Tongue (tissue), 1 donor: ENCODE measurements at regions not wholly inside any gene's neighbourhood (a gene's known extent, or its start where the extent isn't known, plus 50 kb on each side); places are given as distances from the start of the nearest gene placed in this dataset.
"Not testable (repeated sequence)": the region's sequence is repeated elsewhere in the genome, so short reads cannot be mapped to it uniquely, and the experiment has no call there.

Source experiments
- DNase-seq: peaks from one replicate; pipeline ENCODE4 v3.0.0-alpha.2; 2015

DNA sequence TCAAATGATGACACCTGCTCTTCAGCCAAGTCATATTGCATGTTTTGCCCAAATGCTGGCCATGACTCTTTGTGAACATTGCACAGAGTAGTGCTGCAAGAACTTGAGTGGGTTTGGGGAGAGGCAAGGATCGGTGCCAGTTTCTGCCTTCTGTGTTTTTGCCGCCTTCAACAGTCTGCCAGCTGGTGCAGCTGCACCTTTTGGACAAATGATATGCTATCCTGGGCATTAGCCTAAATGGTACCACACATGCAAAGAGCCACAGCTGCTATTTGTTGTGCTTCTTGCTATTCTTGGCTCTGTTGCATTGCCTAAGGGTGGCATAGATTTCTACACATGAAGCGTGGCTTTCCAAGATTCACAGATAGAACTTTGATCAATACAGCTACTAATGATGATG, 189.0 kb upstream of the CCN2 start:
- DNase-seq: peak; percentile 79

DNA sequence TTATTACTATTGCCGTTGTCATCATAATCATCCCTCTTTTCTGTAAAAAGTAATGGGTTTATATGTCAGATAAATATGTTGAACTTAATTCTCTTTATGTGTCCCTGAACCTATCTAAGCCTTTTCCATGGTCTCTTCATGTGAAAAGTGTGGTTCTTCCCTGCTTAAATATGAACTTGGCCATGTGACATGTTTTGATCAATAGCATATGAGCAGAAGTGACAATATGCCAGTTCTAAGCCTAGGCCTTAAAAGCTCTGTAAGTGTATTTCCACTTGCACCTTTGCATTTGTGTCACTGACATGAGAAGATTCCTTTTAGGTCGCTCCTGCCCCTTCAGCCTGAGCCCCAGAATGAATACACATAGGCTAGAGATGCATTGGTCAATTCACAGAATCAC, 188.4 kb upstream of the CCN2 start:
- no peak for DNase-seq

DNA sequence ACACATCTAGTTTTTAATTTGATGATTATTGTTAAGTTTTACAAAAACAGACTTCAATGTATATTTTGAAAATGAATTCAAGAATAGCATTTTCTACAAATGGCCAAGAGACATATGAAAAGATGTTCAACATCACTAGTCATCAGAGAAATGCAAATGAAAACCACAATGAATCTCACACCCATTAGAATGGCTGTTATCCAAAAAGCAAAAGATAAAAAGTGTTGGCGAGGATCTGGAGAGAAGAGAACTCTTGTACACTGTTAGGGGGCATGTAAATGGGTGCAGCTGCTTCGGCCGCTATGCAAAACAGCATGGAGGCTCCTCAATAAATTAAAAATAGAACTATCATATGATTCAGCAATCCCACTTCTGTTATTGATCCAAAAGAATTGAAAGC, 185.8 kb upstream of the CCN2 start:
- DNase-seq: no peak

DNA sequence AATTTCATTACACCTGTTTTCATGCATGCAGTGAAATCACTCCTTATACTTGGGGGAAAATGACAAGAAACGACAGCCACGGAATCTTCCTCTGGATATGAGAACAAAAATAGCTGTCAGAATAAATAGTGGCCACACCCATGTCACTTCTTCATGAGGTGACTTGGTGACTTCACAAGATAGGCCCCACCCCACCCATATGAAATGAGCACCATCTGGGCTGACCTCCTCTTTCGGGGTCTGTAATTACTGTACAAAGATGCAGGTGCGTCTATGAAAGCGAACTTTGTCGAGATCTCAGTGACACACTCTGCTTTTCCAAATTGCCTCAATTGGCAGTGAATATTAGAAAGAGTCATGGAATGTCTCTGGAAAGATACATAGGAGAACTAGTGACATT, 184.2 kb upstream of the CCN2 start:
- DNase-seq: no peak

DNA sequence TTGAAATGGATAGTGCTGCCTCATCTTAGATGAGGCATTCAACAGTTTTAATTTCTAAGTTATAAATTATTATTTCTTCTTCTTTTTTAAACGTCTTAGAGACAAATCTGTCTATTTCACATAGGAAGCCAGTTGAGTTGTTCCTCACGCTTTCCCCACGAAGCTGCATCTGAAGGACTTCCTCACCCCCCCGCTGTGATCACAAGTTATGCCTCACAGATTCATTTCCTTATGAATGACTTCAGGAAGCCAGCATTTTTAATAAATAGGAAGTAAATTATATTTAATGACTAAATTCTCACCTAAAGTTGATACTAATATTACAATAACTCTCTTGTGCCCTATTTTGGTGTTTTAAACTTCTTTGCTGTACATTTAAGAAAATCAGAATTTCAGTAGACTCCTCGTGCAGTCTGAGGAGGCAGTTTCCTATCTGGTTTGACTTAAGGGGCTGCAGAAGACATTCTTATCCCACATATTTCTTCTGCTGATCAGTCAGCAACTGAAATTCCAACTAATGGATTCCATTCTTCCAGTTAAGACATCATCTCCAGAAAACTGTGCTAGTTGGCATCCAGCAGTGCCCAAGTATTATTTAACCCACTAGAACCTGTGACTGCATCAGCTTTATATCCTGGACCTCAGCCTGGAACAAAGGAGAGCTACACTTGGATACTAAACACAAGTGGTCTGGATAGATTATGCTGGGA, 182.7 kb upstream of the CCN2 start:
- DNase-seq: peak; percentile 33

DNA sequence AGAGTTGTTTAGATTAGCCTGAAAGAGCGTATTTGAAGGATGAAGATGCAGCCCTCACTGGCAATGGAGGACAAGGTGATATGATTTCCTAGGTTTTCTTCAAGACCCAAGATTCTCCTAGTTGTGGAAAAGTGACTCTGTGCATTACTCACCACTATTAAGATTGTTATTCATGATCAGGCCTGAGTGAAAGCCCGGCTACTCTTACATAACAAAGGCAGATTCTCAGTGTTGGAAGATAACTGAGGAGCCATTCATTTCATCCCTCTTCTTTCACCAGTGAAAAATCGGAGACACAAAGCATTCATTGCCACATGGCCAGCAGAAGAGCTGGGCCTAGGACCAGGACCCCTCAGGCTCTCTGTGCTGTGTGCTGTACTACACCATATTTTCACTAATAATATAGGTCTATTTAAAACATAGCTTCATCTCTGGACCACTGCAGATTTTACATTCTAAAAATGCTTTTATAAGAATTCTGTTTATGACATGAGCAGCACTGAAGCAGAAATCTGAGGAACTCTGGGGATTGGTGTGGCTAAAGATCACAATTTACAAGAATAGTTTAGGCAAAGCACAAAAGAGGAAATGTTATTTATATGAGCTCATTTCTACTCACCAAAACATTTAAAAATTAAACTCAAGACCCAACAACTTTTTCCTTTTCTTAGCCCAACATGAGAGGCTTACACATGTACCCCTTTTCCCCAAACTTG, 181.9 kb upstream of the CCN2 start:
- peak; percentile 64 for DNase-seq

DNA sequence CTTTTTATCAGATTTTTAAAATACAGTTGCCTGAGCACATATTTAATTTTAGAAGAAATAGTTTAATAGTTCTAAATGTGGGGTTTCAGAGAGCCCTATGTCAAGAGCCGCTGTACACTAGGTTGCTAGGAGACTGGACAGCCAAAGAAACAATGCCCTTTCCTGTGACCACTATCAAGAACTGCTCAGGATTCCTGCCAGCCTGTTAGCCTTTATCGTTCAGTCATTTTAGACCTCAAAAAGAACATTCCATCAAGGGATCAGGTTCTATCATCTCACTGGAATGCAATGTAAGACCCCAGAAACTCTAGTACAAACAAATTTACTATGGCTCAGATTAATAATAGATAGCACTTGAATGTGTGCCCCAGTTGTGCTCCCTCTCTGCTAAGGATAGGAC, 181.2 kb upstream of the CCN2 start:
- DNase-seq: peak; percentile 45

DNA sequence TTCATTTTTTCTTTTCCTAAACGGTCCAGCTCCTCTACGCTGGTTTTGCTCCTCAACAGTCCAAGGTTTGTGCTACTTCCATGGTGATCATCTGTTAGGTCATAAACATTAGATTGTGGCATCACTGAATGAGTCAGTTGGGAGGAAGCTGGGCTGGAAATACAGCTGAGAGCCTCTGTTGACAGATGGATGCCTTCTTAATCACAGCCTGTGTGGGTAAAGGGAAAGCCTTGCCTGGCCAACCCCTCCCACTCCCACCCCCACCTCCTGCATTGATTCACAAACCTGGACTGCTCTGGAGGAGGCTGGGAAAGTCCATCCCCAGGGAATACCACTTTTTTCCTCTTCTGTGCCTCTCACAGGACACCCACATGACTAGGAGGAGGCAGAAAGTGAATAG, 180.6 kb upstream of the CCN2 start:
- DNase-seq: peak; percentile 86

DNA sequence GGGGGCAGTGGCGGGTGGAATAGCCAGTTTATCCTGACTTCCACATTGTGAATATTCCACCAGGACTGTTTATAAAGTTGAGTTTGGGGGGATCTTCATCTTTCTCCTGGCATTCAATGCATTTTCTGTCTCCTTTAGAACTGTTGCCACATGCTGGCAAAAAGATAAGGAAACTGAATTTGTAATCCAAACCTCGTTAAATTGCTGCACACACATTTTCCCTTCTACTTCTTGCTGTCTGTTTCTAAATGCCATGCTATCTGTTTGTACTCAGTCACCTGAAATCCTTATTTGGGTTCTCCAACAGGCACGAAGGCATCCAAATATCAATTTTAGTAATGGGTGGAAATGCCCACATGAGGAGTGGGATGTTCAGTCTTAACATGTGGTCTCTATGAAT, 180.2 kb upstream of the CCN2 start:
- no peak for DNase-seq

DNA sequence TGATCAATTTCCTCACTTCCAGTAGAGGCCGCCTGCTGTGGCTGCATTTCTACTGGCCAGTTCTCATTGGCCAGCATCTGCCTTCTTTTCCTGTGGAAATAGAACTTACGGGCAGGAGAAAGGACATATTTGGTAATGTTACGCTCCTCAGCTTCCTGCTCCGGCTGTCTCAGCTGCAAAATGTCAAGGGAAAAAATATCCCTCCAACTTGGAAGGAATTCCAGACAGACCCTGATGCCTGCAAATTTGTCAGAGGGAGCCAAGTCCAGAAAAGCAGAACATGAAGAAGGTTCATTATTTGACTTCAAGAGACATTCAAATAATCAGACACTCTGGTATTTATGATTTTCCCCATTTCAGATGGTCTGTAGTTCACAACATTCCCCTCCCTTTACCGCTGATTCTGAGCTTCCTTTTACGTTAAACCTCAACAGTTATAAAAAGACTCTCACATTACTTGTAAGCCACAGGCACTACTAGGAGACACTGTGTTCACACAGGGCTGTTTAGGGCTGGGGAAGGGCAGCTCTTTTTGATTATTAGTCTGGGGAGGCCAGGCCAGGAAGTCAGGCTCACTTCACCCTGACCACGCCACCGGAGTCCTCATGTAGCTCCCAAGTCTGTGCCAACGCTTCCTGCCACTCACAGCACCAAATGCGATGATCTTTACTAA, 179.6 kb upstream of the CCN2 start:
- DNase-seq: peak; percentile 89

DNA sequence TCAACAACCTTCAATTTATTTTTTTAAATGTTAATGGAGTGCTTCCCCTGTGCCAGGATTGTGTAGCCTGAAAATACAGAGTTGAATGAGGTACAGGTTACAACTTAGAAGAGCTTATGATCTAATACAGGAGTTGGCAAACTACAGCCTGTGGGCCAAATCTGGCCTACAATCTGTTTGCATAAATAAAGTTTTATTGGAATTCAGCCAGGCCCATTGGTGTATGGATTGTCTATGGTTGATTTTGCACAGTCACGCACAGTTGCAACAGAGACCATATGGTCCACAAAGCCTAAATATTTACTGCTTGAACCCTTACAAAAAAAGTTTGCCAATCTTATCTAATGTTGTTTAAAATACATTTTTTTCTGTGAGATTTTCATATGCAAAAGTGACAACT, 177.3 kb upstream of the CCN2 start:
- DNase-seq: peak; percentile 25

DNA sequence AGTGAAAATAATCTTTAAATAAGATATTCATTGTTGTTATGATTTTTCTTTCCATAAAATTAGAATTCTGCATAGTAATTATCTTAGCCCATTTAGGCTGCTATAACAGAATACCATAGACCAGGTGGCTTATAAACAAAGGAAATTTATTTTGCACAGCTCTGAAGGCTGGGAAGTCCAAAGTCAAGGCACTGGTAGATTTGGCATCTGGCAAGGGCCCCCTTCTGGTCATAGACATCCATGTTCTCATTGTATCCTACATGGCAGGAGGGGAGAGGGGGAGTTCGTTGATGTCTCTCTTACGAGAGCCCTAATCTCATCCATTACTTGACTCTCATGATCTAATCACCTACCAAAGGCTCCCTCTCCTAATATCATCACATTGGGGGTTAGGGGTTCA, 175.0 kb upstream of the CCN2 start:
- DNase-seq: no peak

DNA sequence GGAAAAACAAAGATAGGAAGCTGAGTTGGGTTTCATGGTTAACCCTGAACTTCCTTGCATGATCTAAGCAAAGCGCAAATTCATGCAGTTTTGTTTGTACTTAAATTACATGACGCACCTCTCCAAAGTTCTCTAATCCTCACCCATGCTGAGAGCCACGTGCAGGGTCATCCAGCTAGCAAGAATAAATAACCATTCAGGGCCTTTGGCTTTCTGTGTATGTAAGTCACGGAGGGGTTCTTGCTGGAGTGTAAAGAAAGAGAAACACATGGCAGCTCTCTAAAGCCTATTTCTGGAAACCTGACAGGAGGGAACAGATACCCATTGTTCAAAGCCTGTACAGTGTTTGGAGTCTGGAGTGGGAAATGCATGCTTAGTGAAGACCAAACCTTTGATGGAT, 171.7 kb upstream of the CCN2 start:
- DNase-seq: peak; percentile 90

DNA sequence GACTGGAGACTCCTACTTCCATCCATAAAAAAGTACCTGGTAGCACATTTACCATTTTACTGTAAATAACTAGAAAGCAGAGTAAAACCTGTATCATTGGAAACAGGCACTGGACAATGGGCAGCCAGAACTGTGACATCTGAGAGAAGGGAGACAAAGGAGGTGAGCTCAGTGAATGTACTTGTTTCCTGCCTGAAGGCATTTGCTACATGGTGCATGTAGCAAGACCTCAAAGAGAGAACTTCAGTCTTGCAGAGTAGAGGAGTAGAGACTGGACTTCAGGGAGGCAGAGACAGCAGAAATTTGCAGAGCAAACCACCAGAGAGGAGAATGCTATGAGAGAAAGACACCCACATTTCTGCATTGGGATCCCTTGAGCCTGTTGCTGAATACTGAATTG, 171.0 kb upstream of the CCN2 start:
- no peak for DNase-seq

DNA sequence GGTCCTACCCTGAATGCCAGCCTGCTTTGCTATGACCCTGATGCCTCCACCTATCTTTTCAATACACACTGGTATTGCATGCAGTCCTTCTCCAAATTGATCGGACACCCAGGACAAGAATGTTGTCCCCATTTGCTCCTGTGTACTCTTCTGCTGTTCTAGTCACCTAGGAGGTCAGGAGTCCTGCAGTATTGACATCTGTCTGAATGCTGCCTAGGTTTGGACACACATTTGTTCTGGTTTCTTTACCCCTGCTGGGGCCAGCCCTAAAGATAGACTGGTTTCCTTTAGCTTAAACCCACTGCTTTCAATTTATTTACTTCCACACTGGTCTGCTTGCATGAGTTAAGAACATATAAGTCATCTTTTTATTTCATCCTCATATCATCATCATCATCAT, 167.0 kb upstream of the CCN2 start:
- no peak for DNase-seq

DNA sequence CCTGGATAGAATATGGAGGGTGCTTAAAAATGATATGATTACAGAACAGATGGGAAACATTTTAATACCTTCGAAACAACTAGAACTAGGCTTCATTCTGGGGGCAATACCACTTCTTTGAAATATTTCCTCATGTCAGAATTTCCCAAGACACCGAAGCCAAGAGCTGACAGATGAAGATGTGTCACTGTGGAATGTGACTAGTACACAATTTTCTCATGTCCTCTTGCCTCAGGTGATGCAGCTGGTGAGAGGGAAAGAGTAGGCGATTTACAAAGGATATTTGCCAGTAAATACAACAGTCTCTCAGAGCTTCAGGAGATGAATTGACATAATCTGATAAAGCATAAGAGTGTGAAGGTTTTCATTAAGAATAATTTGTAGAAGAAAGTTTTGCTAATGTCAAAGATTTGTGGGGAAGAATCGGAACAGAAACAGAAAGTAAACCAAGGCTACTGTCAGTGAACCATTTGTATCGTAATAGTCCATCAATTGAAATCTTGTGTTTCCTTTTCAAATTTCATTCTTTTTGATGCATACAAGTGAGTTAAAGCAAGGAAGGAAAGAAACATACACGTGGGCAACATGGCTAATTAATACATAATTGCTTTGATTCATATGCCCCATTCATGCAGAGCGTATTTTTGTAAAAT, 164.7 kb upstream of the CCN2 start:
- DNase-seq: no peak

DNA sequence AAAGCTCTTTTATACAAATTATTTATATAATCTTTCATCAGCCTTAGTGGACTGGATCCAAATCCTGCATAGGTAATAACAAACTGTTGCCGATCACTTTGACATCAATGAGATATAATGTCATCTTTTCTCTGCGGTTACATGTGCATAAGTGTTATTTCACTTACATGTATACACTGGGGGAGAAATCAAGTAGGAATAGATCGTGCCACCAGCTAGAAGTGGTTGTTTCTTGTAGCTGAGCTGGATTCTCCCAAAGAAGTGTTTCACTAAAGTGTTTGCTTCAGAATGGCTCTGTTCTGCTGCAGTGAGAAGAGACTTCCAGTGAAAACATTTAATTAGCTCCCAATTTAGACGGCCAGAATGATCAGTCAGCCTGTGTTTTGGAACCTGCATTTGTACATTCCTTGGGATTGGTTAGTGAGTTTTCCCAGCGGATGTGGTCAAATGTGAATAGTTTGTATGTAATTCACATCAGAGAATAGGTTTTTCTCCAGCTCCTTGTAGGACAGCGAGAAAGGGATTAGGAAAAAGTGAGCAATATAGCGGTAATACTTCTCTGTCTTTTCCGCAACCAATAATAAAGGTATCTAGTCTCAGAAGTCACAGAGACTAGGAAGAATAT, 163.1 kb upstream of the CCN2 start:
- DNase-seq: no peak

DNA sequence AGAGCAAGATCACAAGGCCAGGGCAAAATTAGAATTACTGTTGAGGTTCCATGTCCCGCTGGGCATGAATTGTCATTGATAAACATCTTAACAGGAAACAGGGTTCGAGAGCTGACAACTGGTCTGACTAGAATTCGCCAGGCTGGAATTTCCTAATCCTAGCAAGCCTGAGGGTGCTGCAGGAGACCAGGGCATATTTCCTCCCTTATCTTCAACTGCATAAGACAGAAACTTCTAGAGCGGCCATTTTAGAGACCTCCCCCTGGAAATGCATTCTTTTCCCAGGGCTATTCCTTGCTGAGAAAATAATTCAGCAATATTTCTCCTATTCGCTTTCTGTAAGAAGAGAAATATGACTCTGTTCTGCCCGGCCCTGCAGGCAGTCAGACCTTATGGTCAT, 158.6 kb upstream of the CCN2 start:
- DNase-seq: not testable (repeated sequence)

DNA sequence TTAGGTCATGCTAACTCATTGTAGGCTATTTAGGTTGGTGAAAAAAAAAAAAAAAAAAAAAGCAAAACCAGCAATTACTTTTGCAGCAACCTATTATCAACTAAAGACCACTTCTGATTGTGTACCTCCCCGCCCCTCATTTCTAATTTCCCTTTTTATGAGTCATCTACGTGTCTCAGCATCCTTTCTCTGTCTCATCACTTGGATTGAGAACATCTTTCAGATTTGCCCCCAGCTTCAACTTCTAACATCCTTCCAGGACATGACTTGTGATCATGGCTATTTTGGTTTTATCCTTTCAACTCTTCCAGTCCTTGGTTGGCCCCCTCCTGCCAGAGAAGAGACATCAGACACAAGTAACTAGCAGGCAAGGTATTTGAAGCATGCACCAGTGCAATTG, 156.7 kb upstream of the CCN2 start:
- no peak for DNase-seq

DNA sequence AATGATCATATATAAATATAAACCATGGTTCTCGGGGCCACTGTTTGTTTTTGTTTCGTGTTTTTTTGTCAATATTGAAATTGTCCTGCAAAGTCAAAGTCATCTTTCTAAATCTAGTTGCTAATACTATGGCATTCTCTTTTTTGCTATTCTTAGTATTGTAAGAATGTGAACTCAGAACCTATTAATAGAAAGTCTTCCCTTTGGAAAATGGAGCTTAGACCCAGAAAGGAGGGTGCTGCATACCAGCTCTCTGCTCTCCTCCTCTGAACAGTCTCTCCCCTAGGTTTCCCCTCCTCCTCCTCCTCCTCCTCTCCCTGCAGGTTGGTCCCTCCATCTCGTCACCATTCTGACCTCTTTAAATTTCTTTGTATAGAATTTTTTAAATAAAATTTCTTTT, 150.4 kb upstream of the CCN2 start:
- DNase-seq: no peak

DNA sequence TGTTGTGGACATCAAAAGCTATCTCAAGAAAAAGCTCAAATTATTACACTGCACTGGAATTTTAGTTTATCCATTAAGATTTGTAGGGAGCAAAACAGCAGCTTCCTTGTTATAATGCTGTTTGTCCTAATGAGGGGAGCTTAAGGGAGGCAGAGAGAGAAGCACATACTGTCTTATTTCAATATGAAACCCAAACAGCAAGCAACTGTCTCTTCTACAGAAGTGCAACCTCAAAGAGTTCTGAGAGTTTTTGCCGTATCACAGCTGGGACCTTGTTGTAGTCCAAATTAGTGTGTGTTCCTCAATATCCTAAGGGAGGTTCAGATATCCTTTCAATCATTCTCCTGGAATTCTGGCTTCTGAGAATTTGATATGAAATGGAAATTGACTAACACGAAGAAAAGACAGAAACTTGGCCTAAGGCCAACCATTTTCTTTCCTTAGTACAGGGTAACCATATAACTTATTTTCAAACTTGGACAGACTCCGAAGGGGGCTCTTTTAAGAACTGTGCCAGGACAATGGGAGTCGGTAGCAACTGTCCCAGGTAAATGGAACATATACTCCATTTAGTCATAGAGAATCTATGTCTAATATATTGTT, 149.3 kb upstream of the CCN2 start:
- DNase-seq: peak; percentile 34

DNA sequence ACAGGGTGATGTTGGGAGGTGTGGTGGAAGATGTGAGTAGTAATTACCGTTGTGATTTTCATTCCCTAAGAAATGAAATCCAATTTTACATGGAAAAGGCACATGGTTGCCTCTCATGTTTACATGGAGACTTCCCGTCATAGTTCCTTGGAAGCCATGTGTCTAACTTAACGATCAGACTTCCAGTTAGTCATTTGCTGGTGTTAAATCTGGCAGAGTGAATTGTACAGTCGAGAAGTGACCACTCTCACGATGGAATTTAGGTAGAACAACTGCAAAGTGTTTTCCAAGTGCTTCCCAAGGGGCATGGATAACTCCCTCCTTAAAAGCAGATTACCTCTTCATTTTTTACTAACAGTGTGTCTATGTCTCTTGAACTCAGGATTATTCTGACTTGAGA, 145.8 kb upstream of the CCN2 start:
- no peak for DNase-seq
